ENCODE measurements at regions not wholly inside any gene's neighbourhood (a gene's known extent, or its start where the extent isn't known, plus 50 kb on each side); places are given as distances from the start of the nearest gene placed in this dataset.

- TF ChIP-seq CTCF (conservative IDR thresholded peaks at IDR 0.05 in 1 of 2, IDR thresholded peaks at IDR 0.05 in 1 of 2; ENCODE audit: extremely low read depth in 1 of 2, insufficient read depth in 1 of 2, low read depth in 1 of 2, low read length in 2 of 2), result no peak
- TF ChIP-seq EZH2 (IDR thresholded peaks at IDR 0.05; ENCODE audit: borderline replicate concordance, low read length), result no peak
Observed at GRCh38 chr2:2942906-2943305, 434.7 kb downstream of the EIPR1 start.

All from mammary epithelial cell (primary cell).